GM18870 (cell line): ENCODE measurements at regions not wholly inside any gene's neighbourhood (a gene's known extent, or its start where the extent isn't known, plus 50 kb on each side); places are given as distances from the start of the nearest gene placed in this dataset.

Source experiments
- ATAC-seq: cut with Tn5 transposase; IDR thresholded peaks from one replicate; pipeline ENCODE4 v1.9.1; 2021; ENCODE audit warnings: moderate library complexity; ENCODE audit not compliant: unreplicated experiment

GRCh38 chr17:73973586-73974409, 229.7 kb upstream of the RPL38 start:
- no peak for ATAC-seq

- no peak for ATAC-seq
Observed at GRCh38 chr17:73974536-73974935, 228.9 kb upstream of the RPL38 start.

GRCh38 chr17:73976147-73976546, 227.3 kb upstream of the RPL38 start:
- ATAC-seq, result no peak

- ATAC-seq, result no peak
Observed at GRCh38 chr17:73976676-73977521, 226.6 kb upstream of the RPL38 start.

GRCh38 chr17:73980517-73980916, 223.0 kb upstream of the RPL38 start:
- ATAC-seq, result no peak

GRCh38 chr17:73982871-73983270, 220.6 kb upstream of the RPL38 start:
- no peak for ATAC-seq

GRCh38 chr17:73983621-73984400, 219.7 kb upstream of the RPL38 start:
- no peak for ATAC-seq

GRCh38 chr17:73984941-73985340, 218.5 kb upstream of the RPL38 start:
- no peak for ATAC-seq

- no peak for ATAC-seq
Observed at GRCh38 chr17:73985466-73986015, 217.9 kb upstream of the RPL38 start.

- ATAC-seq, result no peak
Observed at GRCh38 chr17:73986641-73987177, 216.8 kb upstream of the RPL38 start.

- ATAC-seq, result no peak
Observed at GRCh38 chr17:73987395-73987794, 216.1 kb upstream of the RPL38 start.

- ATAC-seq, result no peak
Observed at GRCh38 chr17:73987845-73988509, 215.5 kb upstream of the RPL38 start.

GRCh38 chr17:73989671-73990070, 213.8 kb upstream of the RPL38 start:
- ATAC-seq, result no peak

- no peak for ATAC-seq
Observed at GRCh38 chr17:73990290-73990689, 213.2 kb upstream of the RPL38 start.

GRCh38 chr17:73991260-73991659, 212.2 kb upstream of the RPL38 start:
- ATAC-seq, result no peak

- ATAC-seq, result no peak
Observed at GRCh38 chr17:73994946-73995345, 208.5 kb upstream of the RPL38 start.

- ATAC-seq, result no peak
Observed at GRCh38 chr17:73997059-73997458, 206.4 kb upstream of the RPL38 start.

- no peak for ATAC-seq
Observed at GRCh38 chr17:73998249-73998648, 205.2 kb upstream of the RPL38 start.

- ATAC-seq, result no peak
Observed at GRCh38 chr17:73998653-73999645, 204.5 kb upstream of the RPL38 start.
